ENCODE measurements at regions not wholly inside any gene's neighbourhood (a gene's known extent, or its start where the extent isn't known, plus 50 kb on each side); places are given as distances from the start of the nearest gene placed in this dataset.
"Not testable (repeated sequence)": the region's sequence is repeated elsewhere in the genome, so short reads cannot be mapped to it uniquely, and the experiment has no call there.

DNA sequence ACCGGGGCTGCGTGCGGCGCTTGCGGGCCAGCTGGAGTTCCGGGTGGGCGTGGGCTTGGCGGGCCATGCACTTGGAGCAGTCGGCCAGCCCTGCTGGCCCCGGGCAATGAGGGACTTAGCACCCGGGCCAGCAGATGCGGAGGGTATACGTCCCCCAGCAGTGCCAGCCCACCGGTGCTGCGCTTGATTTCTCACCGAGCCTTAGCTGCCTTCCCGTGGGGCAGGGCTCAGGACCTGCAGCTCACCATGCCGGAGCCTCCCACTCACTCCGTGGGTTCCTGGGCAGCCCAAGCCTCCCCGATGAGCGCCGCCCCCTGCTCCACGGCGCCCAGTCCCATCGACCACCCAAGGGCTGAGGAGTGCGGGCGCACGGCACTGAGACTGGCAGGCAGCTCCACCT is 51.4 kb upstream of the INPP4B start:
- DNase-seq = not testable (repeated sequence)

GRCh38 chr4:142900622-142901021 is 54.5 kb upstream of the INPP4B start:
- no peak for DNase-seq

- DNase-seq = no peak
These were observed 55.1 kb upstream of the INPP4B start for GRCh38 chr4:142901166-142901662.

DNA sequence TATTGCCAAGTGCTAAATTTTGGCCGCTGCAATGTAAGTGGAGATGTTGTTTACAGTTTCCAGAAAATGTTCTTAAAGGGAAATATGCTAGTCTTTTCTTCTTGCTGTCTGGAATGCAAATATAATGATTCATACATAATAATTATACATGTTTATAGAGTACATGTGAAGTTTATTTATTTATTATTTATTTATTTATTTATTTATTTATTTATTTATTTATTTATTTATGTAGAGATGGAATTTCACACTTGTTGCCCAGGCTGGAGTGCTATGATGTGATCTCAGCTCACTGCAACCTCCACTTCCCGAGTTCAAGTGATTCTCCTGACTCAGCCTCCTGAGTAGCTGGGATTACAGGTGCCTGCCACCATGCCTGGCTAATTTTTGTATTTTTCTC is 57.5 kb upstream of the INPP4B start:
- DNase-seq = not testable (repeated sequence)

DNA sequence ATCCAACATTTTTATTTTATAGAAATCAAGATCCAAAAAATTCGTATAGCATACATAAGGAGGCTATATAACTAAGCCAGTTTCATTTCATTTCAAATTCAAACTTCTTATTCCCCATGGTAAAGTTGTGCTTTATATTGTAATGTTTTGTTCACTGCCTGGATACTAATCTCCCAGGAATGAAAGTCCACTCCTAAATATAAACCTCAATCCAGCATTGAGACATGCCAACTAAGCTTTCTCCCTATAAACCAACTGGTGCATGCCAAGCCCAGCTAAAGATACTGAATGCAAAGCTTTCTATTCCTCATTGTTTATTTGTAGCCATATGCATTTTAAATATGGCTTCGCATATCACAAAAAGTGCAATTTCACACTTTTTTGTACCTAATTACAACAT is 63.8 kb upstream of the INPP4B start:
- DNase-seq = no peak

- DNase-seq = no peak
These were observed 66.9 kb upstream of the INPP4B start for GRCh38 chr4:142913034-142913433.

DNA sequence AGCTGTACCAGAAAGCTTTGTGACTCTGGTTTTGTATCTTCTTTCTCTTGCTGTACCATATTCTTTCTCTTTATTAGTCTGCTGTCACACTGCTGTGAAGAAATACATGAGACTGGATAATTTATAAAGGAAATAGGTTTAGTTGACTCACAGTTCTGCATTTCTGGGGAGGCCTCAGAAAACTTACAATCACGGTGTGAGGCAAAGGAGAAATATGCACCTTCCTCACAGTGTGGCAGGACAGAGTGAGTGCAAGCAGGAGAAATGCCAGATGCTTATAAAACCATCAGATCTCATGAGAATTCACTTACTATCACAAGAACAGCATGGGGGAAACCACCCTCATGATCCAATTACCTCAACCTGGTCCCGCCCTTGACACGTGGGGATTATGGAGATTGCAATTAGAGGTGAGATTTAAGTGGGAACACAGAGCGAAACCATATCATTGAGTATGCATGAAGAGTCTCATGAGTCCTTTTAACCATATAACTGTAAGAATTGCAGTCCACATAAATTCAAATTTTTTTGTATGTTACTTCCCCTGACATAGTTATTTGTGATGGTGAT is 67.4 kb upstream of the INPP4B start:
- DNase-seq = no peak

DNA sequence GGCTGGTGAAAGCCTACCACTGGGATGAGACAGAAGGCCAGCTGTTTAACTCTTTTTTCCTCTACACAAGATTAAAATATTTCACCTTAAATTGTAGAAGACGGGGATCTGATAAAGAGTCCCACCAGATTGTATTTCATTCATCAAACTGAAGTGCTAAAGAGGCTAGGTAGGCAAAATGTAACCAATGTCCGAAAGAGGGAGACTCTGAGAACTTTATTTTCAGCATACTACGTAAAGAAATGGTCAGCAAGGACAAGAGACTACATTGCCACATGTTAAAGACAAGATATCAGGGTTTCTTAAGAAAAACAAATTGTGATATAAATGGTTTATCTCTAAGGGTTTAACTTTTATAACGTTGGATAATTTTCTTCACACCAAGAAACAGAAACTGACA is 71.6 kb upstream of the INPP4B start:
- no peak for DNase-seq

DNA sequence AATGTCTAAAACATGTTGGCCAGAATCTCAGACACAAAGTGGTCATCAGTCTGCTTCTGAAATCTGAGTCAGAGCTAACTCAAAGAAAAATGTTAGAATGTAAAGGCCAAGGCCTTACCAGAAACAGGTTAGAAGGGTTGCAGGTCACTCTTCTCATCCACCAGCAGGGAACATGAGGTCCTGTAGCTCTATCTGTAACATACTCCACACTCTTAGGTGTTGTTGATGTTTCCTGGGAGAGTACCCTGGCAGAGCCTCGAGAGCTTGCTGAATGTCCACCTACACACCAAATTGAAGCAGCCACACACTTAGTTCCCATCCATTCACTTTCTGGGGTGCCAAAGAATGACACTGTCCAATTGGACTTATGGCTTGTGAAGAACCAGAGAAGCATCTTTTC is 76.6 kb upstream of the INPP4B start:
- DNase-seq = no peak

DNA sequence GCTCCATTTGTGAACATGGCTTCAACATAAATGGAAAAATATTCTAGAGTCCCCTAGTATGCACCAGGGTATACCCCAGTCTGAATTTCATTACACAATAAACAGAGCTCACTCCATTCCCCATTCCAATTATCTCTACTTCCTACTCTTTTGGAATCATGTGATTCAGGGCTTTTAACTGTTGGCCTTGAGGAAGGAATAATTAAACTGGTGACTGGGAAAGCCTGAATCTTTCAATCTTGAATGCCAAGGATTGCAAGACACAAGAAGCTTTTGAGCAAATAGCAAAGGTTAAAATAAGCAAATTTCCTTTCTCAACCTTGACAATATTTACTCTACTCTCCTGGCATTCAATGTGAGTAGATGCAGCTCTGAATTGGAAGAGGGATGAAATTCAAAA is 77.5 kb upstream of the INPP4B start:
- no peak for DNase-seq

- DNase-seq = no peak
These were observed 79.1 kb upstream of the INPP4B start for GRCh38 chr4:142925161-142925560.

DNA sequence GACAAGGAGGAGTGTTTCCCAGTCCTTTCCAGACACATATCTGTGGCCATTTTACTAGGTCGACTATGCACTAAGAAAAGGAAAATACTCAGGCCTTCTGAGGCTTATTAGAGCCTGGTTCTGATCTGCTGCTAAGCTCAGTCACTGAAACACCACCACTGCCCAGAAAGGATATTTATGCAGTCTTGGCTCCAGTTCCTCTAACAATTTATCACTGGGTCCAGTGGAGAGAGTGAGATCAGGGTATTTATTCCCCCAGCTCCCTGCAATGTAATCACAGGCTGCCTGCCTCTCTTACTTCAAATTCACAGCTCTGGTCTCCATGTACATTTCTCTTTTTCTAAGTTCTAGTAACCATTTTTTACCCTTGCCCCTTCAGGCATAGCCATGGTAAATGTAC is 81.6 kb upstream of the INPP4B start:
- DNase-seq = no peak

GRCh38 chr4:142929526-142929925 is 83.4 kb upstream of the INPP4B start:
- no peak for DNase-seq

DNA sequence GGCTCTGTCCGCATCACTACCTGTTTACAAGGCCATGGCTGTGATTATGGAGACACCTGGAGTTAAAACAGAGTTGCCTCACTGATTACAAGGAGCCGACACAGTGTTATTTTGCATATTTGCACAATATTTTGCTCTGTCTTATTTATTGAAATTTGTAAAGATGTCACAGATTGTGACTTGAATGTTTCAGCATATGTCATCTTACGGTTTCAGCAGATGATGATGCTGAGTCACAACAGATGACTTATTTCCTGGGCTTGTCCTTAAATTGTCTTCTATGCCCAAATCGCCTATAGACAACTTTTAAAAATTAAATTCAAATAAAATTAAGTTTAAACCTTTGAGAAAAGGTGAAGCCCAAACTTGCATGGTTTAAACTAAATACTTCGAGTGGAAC is 87.1 kb upstream of the INPP4B start:
- no peak for DNase-seq

GRCh38 chr4:142940425-142941330 is 94.6 kb upstream of the INPP4B start:
- DNase-seq = peak; percentile 79

DNA sequence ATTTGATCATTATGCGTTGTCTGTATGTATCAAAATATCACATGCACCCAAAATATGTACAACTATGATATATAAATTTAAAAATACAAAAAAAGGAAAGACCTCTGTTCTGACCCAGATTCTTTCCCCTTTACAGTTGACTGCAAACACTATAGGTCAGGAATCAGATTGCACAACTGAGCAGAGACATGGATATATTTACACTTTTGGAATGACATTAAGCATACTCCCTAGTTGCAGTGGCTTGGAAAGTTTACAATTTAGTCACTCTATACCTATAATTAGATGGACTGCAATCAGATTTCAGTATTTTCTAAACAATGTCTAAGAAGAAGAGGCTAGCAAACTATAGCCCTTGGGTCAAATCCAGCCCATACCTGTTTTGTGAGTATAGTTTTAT is 98.5 kb upstream of the INPP4B start:
- DNase-seq = no peak

GRCh38 chr4:142952821-142953580 is 106.9 kb upstream of the INPP4B start:
- DNase-seq = no peak

DNA sequence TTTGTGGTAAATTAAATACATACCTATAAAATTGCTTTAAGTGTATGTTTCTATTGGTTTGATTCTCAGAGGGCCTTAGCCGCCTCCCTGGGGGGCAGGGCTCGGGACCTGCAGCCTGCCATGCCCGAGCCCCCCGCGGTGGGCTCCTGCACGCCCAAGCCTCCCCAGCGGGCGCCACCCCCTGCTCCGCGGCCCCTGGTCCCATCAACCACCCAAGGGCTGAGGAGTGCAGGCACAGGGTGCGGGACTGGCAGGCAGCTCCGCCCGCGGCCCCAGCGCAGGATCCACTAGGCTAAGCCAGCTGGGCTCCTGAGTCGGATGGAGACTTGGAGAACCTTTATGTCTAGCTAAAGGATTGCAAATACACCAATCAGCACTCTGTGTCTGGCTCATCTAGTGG is 108.3 kb upstream of the INPP4B start:
- no peak for DNase-seq

DNA sequence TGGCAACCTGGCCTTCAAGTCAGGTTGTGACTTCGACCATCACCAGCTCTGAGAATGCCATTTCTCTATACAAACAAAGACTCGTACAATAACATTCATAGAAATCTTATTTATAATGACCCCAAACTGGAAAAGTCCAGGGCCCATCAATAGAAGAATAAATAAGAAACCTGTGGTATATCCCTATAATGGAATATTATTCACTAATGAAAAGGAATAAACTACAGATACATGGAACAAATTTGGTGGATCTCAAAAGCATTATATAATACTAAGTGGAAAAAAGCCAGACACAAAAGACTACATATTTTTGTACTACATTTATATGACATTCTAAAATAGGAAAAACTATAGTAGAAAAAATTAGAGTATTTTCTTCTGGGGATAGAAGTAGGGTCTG is 109.4 kb upstream of the INPP4B start:
- DNase-seq = no peak

- DNase-seq = no peak
These were observed 113.1 kb upstream of the INPP4B start for GRCh38 chr4:142959173-142959572.

- no peak for DNase-seq
These were observed 114.0 kb upstream of the INPP4B start for GRCh38 chr4:142960126-142960525.

DNA sequence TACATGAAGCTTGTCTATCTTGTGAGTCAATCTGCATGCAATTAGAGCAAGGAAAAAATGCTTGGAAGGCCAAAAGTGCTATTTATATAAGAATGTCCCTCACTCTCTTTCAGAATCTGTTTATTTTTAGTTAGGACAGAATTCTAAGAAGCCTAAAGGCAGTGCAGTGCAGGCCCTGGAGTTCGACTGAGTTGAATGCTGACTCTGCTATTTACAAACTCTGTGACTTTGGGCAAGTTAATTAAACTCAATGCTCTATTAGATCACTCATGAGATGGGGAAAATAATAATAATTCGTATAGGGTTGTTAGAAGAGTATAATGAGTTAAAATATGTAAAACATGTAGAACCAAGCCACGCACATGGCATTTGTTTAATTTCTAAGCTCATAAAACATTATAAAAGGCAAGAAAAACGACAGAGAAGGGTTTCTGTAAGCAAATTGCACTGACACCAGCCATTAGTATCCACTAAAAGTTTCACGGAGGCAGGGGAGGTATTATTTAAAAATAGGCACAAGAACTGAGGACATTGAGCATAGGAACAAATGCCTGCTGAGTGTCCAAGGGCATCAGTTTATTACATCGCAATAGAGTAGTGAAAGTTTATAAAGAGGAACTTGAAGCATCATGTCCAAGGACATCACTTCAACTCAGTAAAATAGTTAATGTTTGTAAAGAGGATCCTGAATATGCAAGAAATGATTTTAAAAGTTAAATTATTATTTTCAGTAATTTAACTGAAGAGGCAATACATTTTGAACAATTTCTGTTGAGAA is 115.0 kb upstream of the INPP4B start:
- DNase-seq = no peak

- DNase-seq = no peak
These were observed 115.8 kb upstream of the INPP4B start for GRCh38 chr4:142961866-142962265.

Measured in NCI-H1694 (cell line).